CD4-positive, alpha-beta T cell (primary cell): ENCODE measurements at regions not wholly inside any gene's neighbourhood (a gene's known extent, or its start where the extent isn't known, plus 50 kb on each side); places are given as distances from the start of the nearest gene placed in this dataset.

Source experiments
- ATAC-seq: fragments of 200-7000 bp; cut with Tn5 transposase; one replicate; pipeline ENCODE4 v1.10.0; 2022; ENCODE audit warnings: mild to moderate bottlenecking; ENCODE audit not compliant: poor library complexity
- CTCF ChIA-PET: fragments of 350-600 bp; sonication (Branson Sonifier 250); formaldehyde crosslinking; loops from one replicate; lab custom pipeline; 2021; ENCODE audit warnings: antibody characterized with exemption, inconsistent platforms; lab: Charles Lee
- POLR2A ChIA-PET: fragments of 350-600 bp; sonication (Branson Sonifier 250); formaldehyde crosslinking; loops from one replicate; lab custom pipeline; 2021; ENCODE audit warnings: antibody characterized with exemption, inconsistent platforms; lab: Charles Lee
- DNase-seq, 14 experiments: peaks; one replicate each; pipeline ENCODE4 v3.0.0-alpha.2; 2013 to 2020; ENCODE audit warnings: mixed read lengths in 2 of 14
- H3K27ac ChIP-seq, 2 donors: one replicate each; pipeline versions ENCODE4 v1.5.1 to v1.7.0; 2013; ENCODE audit warnings: low read length in 2 of 2, low read depth in 1 of 2, mild to moderate bottlenecking in 1 of 2
- H3K27me3 ChIP-seq, 2 experiments: 1 replicate in 1 of 2; 2 replicates in 1 of 2; pipeline versions ENCODE4 v1.6.1 to v1.7.0; 2013; ENCODE audit warnings: low read length in 2 of 2, control low read depth in 1 of 2, mild to moderate bottlenecking in 1 of 2, moderate library complexity in 1 of 2; ENCODE audit not compliant: insufficient read depth in 2 of 2, control insufficient read depth in 1 of 2
- H3K36me3 ChIP-seq: one replicate; pipeline ENCODE4 v1.6.1; 2013; ENCODE audit warnings: low read length, control low read depth; ENCODE audit not compliant: insufficient read depth
- H3K4me1 ChIP-seq: one replicate; pipeline ENCODE4 v1.6.1; 2013; ENCODE audit warnings: low read length, control low read depth; ENCODE audit not compliant: insufficient read depth
- H3K4me3 ChIP-seq: one replicate; pipeline ENCODE4 v1.5.1; 2013; ENCODE audit warnings: mild to moderate bottlenecking, low read length, moderate library complexity
- H3K9me3 ChIP-seq, 2 experiments: 1 replicate in 1 of 2; 2 replicates in 1 of 2; pipeline versions ENCODE4 v1.6.1 to v1.7.0; 2013; ENCODE audit warnings: low read length in 2 of 2, mild to moderate bottlenecking in 2 of 2, control low read depth in 1 of 2, moderate library complexity in 1 of 2; ENCODE audit not compliant: control insufficient read depth in 1 of 2, insufficient read depth in 1 of 2
- H3K27ac Mint-ChIP-seq: one replicate; pipeline ENCODE4 v1.8.0; 2020; ENCODE audit warnings: mixed read lengths
- H3K27me3 Mint-ChIP-seq: one replicate; pipeline ENCODE4 v1.8.0; 2021; ENCODE audit warnings: mixed read lengths
- H3K36me3 Mint-ChIP-seq: one replicate; pipeline ENCODE4 v1.8.0; 2021; ENCODE audit warnings: low read depth, mixed read lengths
- H3K4me1 Mint-ChIP-seq: one replicate; pipeline ENCODE4 v1.8.0; 2021; ENCODE audit warnings: low read depth, mixed read lengths
- H3K4me3 Mint-ChIP-seq: one replicate; pipeline ENCODE4 v1.8.0; 2020; ENCODE audit warnings: mild to moderate bottlenecking, mixed read lengths
- H3K9me3 Mint-ChIP-seq: one replicate; pipeline ENCODE4 v1.8.0; 2020; ENCODE audit warnings: mixed read lengths
- intact Hi-C, 2 experiments: fragments of 100-400 bp; cut with DNase I in 1 of 2; cut with micrococcal nuclease in 1 of 2; formaldehyde crosslinking; loops; one replicate each; pipeline versions ENCODE4 v1.15.1 to v1.9.0; 2023 to 2025; cut with DNase I, micrococcal nuclease
- TF ChIP-seq, protein P1 (sequence below): fragments of 200-600 bp; IDR thresholded peaks from one replicate; pipeline ENCODE4 v1.8.0; 2022; ENCODE audit warnings: antibody characterized with exemption, mild to moderate bottlenecking

DNA sequence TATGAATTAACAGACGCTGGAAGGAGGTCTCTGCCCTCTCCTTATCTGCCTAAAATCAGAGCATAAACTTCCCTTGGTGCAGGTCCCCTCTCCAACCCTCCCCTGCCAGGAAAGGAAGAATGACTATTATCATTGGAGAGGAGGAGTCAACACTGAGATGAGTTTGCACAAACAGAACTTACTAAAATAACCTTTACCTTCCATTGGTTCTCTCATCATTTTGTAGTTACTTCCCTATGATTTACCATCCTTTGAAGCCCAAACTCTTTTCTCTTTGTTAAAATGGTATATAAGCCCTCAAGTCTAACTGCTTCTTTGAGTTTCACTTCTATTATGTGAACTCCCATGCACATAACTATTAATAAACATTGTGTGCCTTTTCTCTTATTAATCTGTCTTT is 64.2 kb upstream of the EEA1 start:
- Histone ChIP-seq H3K4me1 (no peaks in the 10 kb centered on the region), H3K27me3 (no peaks in the 10 kb centered on the region), H3K36me3 (no peaks in the 10 kb centered on the region), H3K4me3 (no peak overlapping the region), H3K27ac (no peak overlapping the region), H3K9me3 (no peaks in the 10 kb centered on the region)
- CTCF ChIA-PET, result no interaction called here
- DNase-seq (no peak), ATAC-seq (no peak)
- POLR2A ChIA-PET, result no interaction called here
- Mint-ChIP-seq H3K4me1 (no peaks in the 10 kb centered on the region), H3K27me3 (no peaks in the 10 kb centered on the region), H3K36me3 (no peaks in the 10 kb centered on the region), H3K27ac (no peak overlapping the region), H3K4me3 (no peak overlapping the region), H3K9me3 (no peaks in the 10 kb centered on the region)
- intact Hi-C loops, result no loop called here
- TF ChIP-seq, protein P1, sequence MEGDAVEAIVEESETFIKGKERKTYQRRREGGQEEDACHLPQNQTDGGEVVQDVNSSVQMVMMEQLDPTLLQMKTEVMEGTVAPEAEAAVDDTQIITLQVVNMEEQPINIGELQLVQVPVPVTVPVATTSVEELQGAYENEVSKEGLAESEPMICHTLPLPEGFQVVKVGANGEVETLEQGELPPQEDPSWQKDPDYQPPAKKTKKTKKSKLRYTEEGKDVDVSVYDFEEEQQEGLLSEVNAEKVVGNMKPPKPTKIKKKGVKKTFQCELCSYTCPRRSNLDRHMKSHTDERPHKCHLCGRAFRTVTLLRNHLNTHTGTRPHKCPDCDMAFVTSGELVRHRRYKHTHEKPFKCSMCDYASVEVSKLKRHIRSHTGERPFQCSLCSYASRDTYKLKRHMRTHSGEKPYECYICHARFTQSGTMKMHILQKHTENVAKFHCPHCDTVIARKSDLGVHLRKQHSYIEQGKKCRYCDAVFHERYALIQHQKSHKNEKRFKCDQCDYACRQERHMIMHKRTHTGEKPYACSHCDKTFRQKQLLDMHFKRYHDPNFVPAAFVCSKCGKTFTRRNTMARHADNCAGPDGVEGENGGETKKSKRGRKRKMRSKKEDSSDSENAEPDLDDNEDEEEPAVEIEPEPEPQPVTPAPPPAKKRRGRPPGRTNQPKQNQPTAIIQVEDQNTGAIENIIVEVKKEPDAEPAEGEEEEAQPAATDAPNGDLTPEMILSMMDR, result no peak

DNA sequence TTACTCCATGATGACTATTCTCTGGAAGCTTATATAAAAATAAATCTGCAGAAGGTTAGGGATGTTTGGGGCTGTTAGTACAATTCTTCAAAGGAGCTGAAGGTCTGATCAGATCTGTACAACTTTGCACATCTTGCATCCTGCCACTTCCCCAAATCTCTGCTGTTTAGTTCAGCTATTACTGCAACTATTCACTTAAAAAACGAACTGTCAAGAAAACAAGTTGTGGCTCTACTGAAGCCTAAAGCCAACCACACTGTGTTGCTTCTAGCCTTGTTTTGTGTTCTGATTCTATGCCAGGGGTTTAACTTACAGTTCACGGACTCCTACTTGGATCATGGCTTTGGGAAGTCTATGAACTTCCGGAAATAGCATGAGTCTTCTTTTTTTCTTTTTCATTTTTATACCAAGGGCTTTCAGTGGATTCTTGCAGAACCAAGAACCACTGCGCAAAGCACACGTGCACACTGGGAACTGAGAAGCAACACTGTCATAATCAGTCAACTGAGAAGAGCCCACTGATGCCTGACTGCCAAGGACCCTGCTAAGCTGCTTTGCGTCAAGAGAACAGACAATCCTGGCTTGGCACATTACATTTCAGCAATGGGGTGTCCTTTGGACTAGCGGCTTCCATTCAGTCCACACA is 66.3 kb upstream of the EEA1 start:
- Histone ChIP-seq H3K36me3 (no peaks in the 10 kb centered on the region), H3K27me3 (no peaks in the 10 kb centered on the region), H3K4me1 (no peaks in the 10 kb centered on the region), H3K9me3 (no peaks in the 10 kb centered on the region), H3K4me3 (no peak overlapping the region), H3K27ac (no peak overlapping the region)
- DNase-seq (no peak), ATAC-seq (no peak)
- H3K4me3 Mint-ChIP-seq, result no peak overlapping the region
- ChIA-PET POLR2A (no interaction called here), CTCF (no interaction called here)
- H3K27me3 Mint-ChIP-seq, result no peaks in the 10 kb centered on the region
- TF ChIP-seq, protein P1, result no peak
- H3K36me3 Mint-ChIP-seq, result no peaks in the 10 kb centered on the region
- H3K9me3 Mint-ChIP-seq, result no peaks in the 10 kb centered on the region
- H3K27ac Mint-ChIP-seq, result no peak overlapping the region
- intact Hi-C loops, result no loop called here
- no peaks in the 10 kb centered on the region for H3K4me1 Mint-ChIP-seq

DNA sequence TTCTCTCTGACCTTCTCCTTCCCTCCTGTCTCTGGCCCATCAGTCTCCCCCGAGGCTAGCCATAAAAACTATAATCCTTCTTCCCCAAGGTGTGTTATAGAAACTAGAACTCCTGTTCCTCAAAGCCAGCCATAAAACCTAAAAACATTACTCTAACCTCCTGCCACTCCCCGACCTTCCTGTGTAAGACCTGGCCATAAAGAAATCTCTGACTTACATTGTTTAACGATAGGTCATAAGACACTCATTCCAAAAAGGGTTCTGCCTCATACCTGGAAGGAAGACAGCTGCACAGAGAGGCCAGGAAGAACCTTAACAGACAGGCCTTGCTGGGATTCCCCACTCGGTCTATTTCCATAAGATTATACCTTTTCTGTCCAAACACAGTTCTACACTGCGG is 70.9 kb upstream of the EEA1 start:
- no peaks in the 10 kb centered on the region for H3K36me3 Mint-ChIP-seq
- Histone ChIP-seq H3K27ac (no peak overlapping the region), H3K36me3 (no peaks in the 10 kb centered on the region), H3K9me3 (no peaks in the 10 kb centered on the region), H3K4me1 (no peaks in the 10 kb centered on the region), H3K27me3 (no peaks in the 10 kb centered on the region), H3K4me3 (no peak overlapping the region)
- H3K9me3 Mint-ChIP-seq, result no peaks in the 10 kb centered on the region
- ChIA-PET POLR2A (no interaction called here), CTCF (no interaction called here)
- intact Hi-C loops, result no loop called here
- ATAC-seq (no peak), DNase-seq (no peak)
- H3K4me1 Mint-ChIP-seq, result no peaks in the 10 kb centered on the region
- TF ChIP-seq, protein P1, result no peak
- no peaks in the 10 kb centered on the region for H3K27me3 Mint-ChIP-seq
- H3K4me3 Mint-ChIP-seq, result no peak overlapping the region
- no peak overlapping the region for H3K27ac Mint-ChIP-seq
